SU-DHL-6 (cell line): ENCODE measurements at regions not wholly inside any gene's neighbourhood (a gene's known extent, or its start where the extent isn't known, plus 50 kb on each side); places are given as distances from the start of the nearest gene placed in this dataset.

Experiments
- EZH2phosphoT487 ChIP-seq: fragments of 200-600 bp; sonication (generic), shearing (Covaris generic); conservative IDR thresholded peaks from 2 replicates; pipeline ENCODE4 v1.6.1; 2018; ENCODE audit warnings: mild to moderate bottlenecking, antibody characterized with exemption, low read length, moderate library complexity, mixed read lengths
- TF ChIP-seq, protein P1 (sequence below): fragments of 200-600 bp; sonication (generic); IDR thresholded peaks from one replicate; pipeline ENCODE4 v1.5.1; 2017; ENCODE audit warnings: antibody characterized with exemption, mild to moderate bottlenecking, low read length, moderate library complexity; ENCODE audit not compliant: insufficient read depth, poor library complexity, severe bottlenecking

DNA sequence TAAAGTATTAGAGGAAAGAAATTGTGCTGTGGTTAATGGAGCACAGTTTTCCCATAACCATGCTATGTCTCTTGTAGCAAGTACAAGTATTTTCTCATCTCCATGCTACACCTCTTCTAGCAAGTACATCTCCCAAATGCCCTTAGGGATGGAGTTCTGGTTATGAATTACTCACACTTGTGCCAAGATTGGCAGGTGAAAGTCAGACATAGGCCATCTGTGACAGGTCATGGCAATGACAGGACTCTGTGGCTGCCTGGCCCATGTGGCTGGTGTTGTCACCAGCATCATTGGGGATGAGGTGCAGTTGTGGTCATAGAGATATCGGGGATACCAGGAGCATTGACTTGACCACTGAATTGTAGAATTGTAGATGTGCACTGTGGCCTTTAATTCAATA lies 310.2 kb downstream of the FAT4 start:
- TF ChIP-seq, protein P1, sequence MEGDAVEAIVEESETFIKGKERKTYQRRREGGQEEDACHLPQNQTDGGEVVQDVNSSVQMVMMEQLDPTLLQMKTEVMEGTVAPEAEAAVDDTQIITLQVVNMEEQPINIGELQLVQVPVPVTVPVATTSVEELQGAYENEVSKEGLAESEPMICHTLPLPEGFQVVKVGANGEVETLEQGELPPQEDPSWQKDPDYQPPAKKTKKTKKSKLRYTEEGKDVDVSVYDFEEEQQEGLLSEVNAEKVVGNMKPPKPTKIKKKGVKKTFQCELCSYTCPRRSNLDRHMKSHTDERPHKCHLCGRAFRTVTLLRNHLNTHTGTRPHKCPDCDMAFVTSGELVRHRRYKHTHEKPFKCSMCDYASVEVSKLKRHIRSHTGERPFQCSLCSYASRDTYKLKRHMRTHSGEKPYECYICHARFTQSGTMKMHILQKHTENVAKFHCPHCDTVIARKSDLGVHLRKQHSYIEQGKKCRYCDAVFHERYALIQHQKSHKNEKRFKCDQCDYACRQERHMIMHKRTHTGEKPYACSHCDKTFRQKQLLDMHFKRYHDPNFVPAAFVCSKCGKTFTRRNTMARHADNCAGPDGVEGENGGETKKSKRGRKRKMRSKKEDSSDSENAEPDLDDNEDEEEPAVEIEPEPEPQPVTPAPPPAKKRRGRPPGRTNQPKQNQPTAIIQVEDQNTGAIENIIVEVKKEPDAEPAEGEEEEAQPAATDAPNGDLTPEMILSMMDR = no peak
- TF ChIP-seq EZH2phosphoT487 = no peak
